MCF 10A (cell line): ENCODE measurements at regions not wholly inside any gene's neighbourhood (a gene's known extent, or its start where the extent isn't known, plus 50 kb on each side); places are given as distances from the start of the nearest gene placed in this dataset.
A peak's percentile ranks its signal among the peaks of the same experiment; 100 is the strongest.

Experiments
- BruUV-seq: library from RNA; stranded (reverse); fragments of 400-500 nt; replicated peaks from 2 replicates; lab custom pipeline; 2021; lab: Mats Ljungman, UMichigan
- CTCF ChIA-PET: fragments of 300-600 bp; sonication (Branson Sonifier 250); formaldehyde crosslinking; extraction: SDS; loops from one replicate; lab custom pipeline; 2021; ENCODE audit warnings: antibody characterized with exemption, inconsistent platforms; lab: Yijun Ruan, JAX
- POLR2A ChIA-PET: fragments of 300-600, 350-650 bp; sonication (Branson Sonifier 250); formaldehyde crosslinking; extraction: SDS; loops from one replicate; lab custom pipeline; 2020; ENCODE audit warnings: antibody characterized with exemption, inconsistent platforms; lab: Yijun Ruan, JAX
- DNase-seq: peaks from one replicate; pipeline ENCODE4 v3.0.0-alpha.2; 2018; ENCODE audit not compliant: unreplicated experiment
- H3K27ac Mint-ChIP-seq: one replicate; pipeline ENCODE4 v1.8.0; 2022; ENCODE audit warnings: mild to moderate bottlenecking, low read depth, mixed read lengths; ENCODE audit not compliant: unreplicated experiment
- H3K27me3 Mint-ChIP-seq: one replicate; pipeline ENCODE4 v1.8.0; 2022; ENCODE audit warnings: mixed read lengths; ENCODE audit not compliant: insufficient read depth, unreplicated experiment
- H3K36me3 Mint-ChIP-seq: one replicate; pipeline ENCODE4 v1.8.0; 2022; ENCODE audit warnings: mild to moderate bottlenecking, moderate library complexity, mixed read lengths; ENCODE audit not compliant: insufficient read depth, unreplicated experiment
- H3K4me1 Mint-ChIP-seq: one replicate; pipeline ENCODE4 v1.8.0; 2022; ENCODE audit warnings: mixed read lengths; ENCODE audit not compliant: insufficient read depth, unreplicated experiment
- H3K4me3 Mint-ChIP-seq: one replicate; pipeline ENCODE4 v1.8.0; 2022; ENCODE audit warnings: mild to moderate bottlenecking, moderate library complexity, mixed read lengths; ENCODE audit not compliant: unreplicated experiment
- H3K9me3 Mint-ChIP-seq: one replicate; pipeline ENCODE4 v1.8.0; 2022; ENCODE audit warnings: mixed read lengths; ENCODE audit not compliant: unreplicated experiment
- CTCF ChIP-seq: fragments of 200-600 bp; IDR thresholded peaks from one replicate; pipeline ENCODE4 v1.8.0; 2022; ENCODE audit warnings: antibody characterized with exemption, mild to moderate bottlenecking; ENCODE audit not compliant: unreplicated experiment
- intact Hi-C: fragments of 100-400 bp; cut with micrococcal nuclease; formaldehyde crosslinking; loops from 2 replicates; pipeline ENCODE4 v1.14.1; 2022

- H3K9me3 Mint-ChIP-seq = no peaks in the 10 kb centered on the region
- no peaks in the 10 kb centered on the region for H3K36me3 Mint-ChIP-seq
- TF ChIP-seq CTCF = no peak
Measured at GRCh38 chr2:16764487-16764886, 98.9 kb upstream of the CYRIA start.

GRCh38 chr2:16763493-16763899, 97.9 kb upstream of the CYRIA start:
- CTCF ChIA-PET = interaction anchor here (0.6 to 10.1 kb wide), 6 partner anchors 10 to 296 kb away, joined by 3 to 263 read pairs (median 6); no protein-coding TSS in a partner anchor
- DNase-seq = peak; percentile 60
- intact Hi-C loops = no loop called here
- Mint-ChIP-seq H3K36me3 (no peaks in the 10 kb centered on the region), H3K27me3 (peaks cover under 1% of the 10 kb centered on the region), H3K4me1 (peaks cover 9% of the 10 kb centered on the region), H3K4me3 (peak overlapping the region; percentile 6), H3K9me3 (no peaks in the 10 kb centered on the region), H3K27ac (peak overlapping the region; percentile 0)
- TF ChIP-seq CTCF = no peak
- BruUV-seq = no TSS peak
- POLR2A ChIA-PET = no interaction called here

More at GRCh38 chr2:16764487-16764886, 98.9 kb upstream of the CYRIA start:
- intact Hi-C loops = no loop called here
- H3K27ac Mint-ChIP-seq = no peak overlapping the region
- peaks cover 9% of the 10 kb centered on the region for H3K4me1 Mint-ChIP-seq
- ChIA-PET POLR2A (no interaction called here), CTCF (interaction anchor here (1.0 to 2.0 kb wide), 2 partner anchors 9 to 545 kb away, joined by 4 to 8 read pairs; no protein-coding TSS in a partner anchor)
- peaks cover 10% of the 10 kb centered on the region for H3K27me3 Mint-ChIP-seq
- no peak for DNase-seq
- H3K4me3 Mint-ChIP-seq = no peak overlapping the region
- BruUV-seq = no TSS peak

GRCh38 chr2:16763056-16763455, 97.4 kb upstream of the CYRIA start:
- no TSS peak for BruUV-seq
- no peak overlapping the region for H3K27ac Mint-ChIP-seq
- H3K4me3 Mint-ChIP-seq = peak overlapping the region; percentile 6
- H3K27me3 Mint-ChIP-seq = peaks cover 5% of the 10 kb centered on the region
- CTCF ChIA-PET = interaction anchor here (0.6 to 10.1 kb wide), 6 partner anchors 11 to 297 kb away, joined by 3 to 263 read pairs (median 6); no protein-coding TSS in a partner anchor
- DNase-seq = peak; percentile 25
- TF ChIP-seq CTCF = no peak
- POLR2A ChIA-PET = no interaction called here
- peaks cover 9% of the 10 kb centered on the region for H3K4me1 Mint-ChIP-seq
- intact Hi-C loops = no loop called here
- H3K9me3 Mint-ChIP-seq = no peaks in the 10 kb centered on the region
- H3K36me3 Mint-ChIP-seq = no peaks in the 10 kb centered on the region

DNA sequence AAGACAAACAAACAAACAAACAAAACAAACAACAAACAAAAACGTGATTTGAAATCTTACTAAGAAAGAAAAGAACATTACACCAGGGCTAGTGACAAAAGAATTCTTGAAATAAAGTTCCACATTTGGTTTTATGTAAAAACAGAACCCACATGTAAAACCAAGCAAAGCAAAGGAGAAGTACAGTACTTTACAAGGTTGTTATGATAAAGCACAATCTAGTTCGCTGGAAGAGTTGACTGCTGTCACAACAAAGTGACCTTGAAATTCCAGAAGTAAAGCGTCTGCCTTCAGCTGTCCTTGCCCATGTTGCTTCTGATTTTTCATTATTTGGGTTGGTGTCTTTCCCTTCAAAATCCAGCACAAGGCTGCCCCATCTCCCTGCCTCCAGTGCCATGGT, 94.8 kb upstream of the CYRIA start:
- no peak overlapping the region for H3K4me3 Mint-ChIP-seq
- intact Hi-C loops = no loop called here
- H3K4me1 Mint-ChIP-seq = peaks cover 9% of the 10 kb centered on the region
- POLR2A ChIA-PET = interaction anchor here (0.9 kb wide), 1 partner anchor 148 kb away, joined by 4 read pairs; no protein-coding TSS in a partner anchor
- TF ChIP-seq CTCF = no peak
- H3K27me3 Mint-ChIP-seq = peaks cover 12% of the 10 kb centered on the region
- no peaks in the 10 kb centered on the region for H3K36me3 Mint-ChIP-seq
- CTCF ChIA-PET = interaction anchor here (0.6 to 10.1 kb wide), 3 partner anchors 147 to 911 kb away, joined by 3 to 263 read pairs (median 3); no protein-coding TSS in a partner anchor
- no peaks in the 10 kb centered on the region for H3K9me3 Mint-ChIP-seq
- no peak for DNase-seq
- no TSS peak for BruUV-seq
- H3K27ac Mint-ChIP-seq = no peak overlapping the region
